ENCODE measurements at regions not wholly inside any gene's neighbourhood (a gene's known extent, or its start where the extent isn't known, plus 50 kb on each side); places are given as distances from the start of the nearest gene placed in this dataset.
A peak's percentile ranks its signal among the peaks of the same experiment; 100 is the strongest.

- no peak for DNase-seq (ENCODE audit: low spot score)
Measured at GRCh38 chr10:120641695-120642094, 184.7 kb downstream of the PLPP4 start.

DNA sequence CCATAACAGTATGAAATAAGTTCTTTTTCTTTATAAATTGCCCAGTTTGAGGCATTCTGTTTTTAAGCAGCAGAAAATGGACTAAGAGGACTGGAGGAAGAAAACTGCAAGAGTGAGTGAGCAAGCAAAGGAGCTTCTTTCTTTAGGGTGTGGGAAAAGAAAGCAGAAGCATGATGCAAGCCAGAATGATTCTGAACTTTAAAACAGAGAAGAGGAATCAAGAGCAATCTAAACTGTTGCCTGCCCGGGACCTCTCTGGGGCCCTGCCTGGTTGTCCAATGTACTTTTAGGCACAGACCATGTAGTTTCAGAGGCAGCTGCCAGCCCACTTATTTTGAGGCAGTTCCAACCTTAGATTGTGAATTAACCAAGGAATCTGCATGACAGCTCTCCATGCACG, 186.3 kb downstream of the PLPP4 start:
- DNase-seq (ENCODE audit: low spot score), result no peak

- DNase-seq (ENCODE audit: low spot score), result no peak
Measured at GRCh38 chr10:120644556-120645410, 187.8 kb downstream of the PLPP4 start.

DNA sequence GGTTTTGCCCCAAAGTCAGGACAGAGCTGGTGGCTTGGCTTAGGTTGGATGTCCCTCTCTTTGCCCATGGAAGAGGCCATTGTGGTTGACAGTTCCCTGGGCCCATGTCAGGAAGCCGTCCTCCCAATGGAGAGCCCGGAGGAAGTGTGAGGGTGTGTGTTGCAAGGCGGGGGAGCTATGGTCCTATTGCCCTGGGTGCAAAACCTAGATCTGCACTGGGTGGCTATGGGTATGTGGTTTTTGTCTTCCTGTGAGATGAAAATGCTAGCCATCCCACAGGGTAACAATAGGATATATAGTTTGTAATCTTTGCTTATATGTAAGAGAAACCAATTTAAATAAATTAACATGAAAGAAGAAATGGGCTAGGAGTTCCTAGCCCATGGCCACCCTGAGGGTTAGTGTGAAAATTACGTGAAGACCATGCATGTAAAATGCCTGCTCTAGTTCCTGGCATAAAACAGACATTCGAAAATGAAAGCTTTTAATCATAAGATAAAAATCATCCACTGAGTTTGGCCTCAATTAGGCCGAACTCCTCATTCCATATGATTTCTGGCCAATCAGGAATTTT, 189.2 kb downstream of the PLPP4 start:
- DNase-seq (ENCODE audit: low spot score), result no peak

GRCh38 chr10:120646738-120647456, 189.9 kb downstream of the PLPP4 start:
- DNase-seq (ENCODE audit: low spot score), result no peak

DNA sequence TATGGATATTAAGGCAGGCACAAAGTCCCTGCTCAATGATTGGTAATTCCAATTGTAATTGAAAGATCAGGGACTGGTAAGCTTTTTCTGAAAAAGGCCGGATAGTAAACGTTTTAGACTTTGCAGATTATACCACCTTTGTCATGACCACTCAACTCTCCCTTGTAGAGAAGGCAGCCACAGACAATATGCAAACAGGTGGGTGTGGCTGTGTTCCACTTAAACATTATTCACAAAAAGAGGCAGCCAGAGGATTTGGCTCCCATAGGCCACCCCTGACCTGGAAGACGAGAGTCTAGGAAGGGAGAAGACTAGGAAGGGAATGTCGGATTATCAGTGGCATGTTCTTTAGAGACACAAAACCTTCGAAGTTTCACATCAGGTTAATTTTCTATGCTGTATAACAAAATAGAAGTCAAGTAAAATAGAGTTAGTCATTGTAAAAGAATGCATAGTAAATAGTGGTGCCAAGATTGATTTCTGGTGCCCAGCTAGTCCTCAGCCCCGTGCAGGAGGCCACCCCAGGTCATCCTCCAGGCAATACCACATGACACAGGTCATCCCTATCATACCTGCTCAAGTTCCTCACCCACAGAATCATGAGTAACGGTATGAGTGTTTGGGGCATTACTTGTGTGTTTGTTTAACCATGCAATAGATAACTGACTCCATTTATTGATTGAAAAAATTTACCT, 193.8 kb downstream of the PLPP4 start:
- no peak for DNase-seq (ENCODE audit: low spot score)

GRCh38 chr10:120656107-120656506, 195.1 kb upstream of the WDR11 start:
- no peak for DNase-seq (ENCODE audit: low spot score)

DNA sequence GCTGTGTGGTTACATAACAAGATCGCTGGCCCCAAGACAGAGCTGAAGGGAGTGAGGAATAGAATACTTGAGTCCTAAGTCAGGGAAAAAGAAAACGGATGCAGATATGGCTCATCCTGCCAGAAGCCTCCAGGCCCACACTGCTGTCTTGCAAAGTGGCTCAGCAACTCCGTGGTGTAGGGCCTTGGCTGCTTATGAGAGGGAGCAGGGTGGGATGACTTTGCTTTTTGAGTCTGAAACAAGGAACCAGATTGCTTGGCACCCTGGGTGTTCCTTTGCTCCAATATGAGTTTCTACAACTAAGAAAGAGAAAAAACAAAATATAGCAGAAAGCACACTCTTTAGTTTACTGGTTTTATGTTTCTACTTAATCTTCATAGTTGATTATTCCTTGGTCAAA, 193.8 kb upstream of the WDR11 start:
- DNase-seq (ENCODE audit: low spot score), result no peak

DNA sequence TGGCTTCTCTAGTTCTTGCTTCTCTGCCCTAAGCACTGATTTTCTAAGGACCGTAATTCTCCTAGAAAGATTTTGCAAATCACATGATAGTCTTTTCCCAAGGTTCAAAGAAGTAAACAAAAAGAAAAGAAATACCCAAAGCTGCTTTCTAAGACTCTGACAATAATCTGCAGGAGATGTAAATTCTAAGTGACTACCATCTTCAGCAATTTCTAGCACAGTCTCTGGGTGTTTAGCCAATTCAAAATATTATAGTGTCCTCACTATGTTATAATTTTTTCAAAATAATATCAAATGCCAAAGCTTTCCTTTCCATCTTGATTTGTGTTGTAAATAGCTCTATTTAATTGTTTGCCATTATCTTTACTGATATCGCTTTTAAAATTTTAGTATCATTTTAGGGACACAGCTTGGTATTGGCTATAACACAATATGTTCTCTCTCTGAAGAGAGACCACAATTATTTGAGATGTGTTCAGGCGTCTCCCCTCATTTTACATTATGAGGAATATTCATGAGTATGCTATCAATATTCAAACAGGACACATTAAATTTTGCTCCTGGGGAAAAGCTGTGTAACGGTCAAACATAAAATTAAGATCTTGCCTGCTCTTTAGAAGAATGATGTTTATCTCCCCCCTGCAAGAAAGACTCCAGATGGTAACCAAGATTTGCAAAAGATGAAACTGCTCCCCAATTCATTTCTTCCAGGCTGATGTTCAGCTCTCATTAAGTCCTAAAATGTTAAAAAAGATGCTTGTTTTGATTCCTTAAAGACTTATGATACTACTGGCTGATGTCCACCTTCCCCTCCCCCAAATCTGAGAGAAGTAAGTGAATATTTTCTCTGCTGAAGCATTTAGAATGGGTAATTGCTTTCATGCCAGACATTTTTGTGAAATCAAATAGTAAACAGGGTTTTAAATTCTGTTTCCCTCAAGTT, 191.9 kb upstream of the WDR11 start:
- no peak for DNase-seq (ENCODE audit: low spot score)

DNA sequence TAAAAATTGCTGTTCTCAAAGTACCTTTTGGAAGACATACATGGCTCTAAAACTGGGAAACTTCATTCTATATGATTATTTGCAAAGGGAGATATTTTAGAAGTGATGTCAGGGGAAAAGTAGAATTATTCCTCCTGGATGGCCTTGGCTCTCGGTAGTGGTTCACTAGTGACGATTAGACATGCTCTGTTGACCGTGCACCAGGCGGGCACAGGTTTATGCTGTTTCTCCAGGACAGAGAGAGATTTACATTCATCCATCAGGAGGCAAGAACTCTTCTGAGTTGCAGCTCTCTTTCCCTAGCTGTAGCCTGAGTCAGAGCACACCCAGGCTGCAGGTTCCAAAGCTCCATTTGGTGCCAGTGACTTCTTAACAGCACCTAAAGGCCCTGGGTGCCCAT, 184.9 kb upstream of the WDR11 start:
- no peak for DNase-seq (ENCODE audit: low spot score)

DNA sequence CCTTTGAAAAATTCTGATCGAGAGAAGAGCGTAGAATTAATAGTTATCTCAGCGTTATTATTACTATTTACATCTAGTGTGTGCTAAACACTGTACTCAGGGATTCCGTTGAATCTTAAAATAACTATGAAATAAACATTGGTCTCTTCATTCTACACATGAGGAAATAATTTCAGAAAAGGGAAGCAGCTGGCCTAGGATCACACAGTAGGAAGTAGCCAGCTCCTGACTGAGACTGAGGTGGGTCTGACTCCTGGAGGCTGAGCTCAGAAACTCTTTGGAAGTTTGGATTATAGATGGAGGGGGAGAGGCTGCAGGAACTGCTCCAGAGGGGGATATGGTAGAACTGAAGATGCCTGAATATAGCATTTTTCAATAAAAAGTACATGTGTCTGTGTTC, 183.9 kb upstream of the WDR11 start:
- DNase-seq (ENCODE audit: low spot score), result no peak

- no peak for DNase-seq (ENCODE audit: low spot score)
Measured at GRCh38 chr10:120671491-120671890, 179.7 kb upstream of the WDR11 start.

DNA sequence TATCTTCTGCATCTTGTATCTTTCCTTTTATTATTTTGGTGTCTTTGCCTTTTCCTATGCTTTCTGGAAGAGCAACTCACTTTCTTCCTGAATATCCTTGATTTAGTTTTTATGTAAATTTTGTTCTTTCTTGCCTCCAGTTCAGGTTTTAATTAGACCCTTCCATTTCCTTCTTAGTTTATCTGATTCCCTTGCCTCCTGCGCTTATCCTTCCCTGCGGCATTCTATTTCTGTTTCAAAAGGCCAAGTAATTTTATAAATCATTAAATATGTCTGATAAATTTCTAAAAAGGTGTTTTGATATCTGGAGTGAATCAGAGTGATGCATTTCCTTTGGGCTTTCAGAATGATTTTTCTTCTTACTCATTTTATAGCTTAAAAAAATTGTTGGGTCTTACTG, 167.7 kb upstream of the WDR11 start:
- no peak for DNase-seq (ENCODE audit: low spot score)

DNA sequence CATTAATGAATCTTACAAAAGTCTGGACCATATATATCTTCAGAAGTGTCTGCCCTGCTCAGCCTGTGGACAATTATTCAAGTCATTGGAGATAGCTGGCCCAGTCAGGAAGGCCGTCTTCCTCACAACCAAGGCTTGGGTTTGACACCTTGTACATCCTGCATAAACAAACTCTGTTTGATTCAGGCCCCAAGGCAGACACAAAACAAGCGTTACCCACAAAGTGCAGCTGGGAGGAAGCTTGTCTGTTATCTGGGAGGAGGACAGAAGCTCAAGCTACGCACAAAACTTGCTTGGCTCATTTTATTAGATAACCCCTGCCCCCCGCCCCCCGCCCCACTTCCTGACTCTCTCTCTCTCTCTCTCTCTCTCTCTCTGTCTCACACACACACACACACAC, 166.9 kb upstream of the WDR11 start:
- DNase-seq (ENCODE audit: low spot score), result no peak

DNA sequence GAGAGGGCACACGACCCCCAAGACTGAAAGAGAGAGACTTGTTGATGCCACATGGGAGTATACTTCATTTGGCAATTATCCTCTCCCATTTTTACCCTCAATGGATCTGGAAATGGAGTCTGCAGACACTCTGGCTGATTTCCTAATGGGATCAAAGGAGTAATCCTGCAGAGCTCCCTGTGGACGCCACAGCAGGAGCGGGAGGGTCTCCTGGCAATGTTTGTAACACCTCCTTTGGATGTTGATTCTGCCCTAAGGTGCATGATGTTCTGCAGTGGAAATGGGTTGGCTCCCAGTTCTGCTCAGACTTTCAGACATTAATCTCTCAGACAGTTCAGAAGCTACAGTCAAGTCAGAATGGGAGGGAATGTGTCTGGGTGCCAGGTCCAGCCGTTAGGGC, 166.0 kb upstream of the WDR11 start:
- DNase-seq (ENCODE audit: low spot score), result no peak

GRCh38 chr10:120688928-120689327, 162.2 kb upstream of the WDR11 start:
- DNase-seq (ENCODE audit: low spot score), result no peak

- peak; percentile 42 for DNase-seq (ENCODE audit: low spot score)
Measured at GRCh38 chr10:120689777-120690529, 161.2 kb upstream of the WDR11 start.

GRCh38 chr10:120691625-120692024, 159.5 kb upstream of the WDR11 start:
- DNase-seq (ENCODE audit: low spot score), result no peak

- no peak for DNase-seq (ENCODE audit: low spot score)
Measured at GRCh38 chr10:120700426-120700825, 150.7 kb upstream of the WDR11 start.

- no peak for DNase-seq (ENCODE audit: low spot score)
Measured at GRCh38 chr10:120701381-120701780, 149.8 kb upstream of the WDR11 start.

DNA sequence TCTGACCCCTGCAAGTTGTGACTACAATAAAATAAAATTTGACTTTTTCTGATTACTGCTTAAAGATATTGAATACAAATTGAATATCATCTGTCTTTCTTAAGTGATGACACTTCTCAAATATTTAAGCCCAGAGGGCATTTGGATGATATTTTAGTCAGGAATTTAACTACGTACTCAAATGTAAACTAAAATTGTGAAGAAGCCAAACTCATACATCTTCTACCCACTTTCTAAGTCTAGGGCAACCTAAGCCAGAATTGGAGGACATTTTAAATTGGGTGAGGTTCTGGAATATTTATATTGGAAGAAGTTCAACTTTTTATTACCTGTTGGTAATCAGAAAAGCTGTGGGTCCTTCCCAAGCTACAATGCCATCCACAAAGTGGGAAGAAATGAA, 149.1 kb upstream of the WDR11 start:
- DNase-seq (ENCODE audit: low spot score), result no peak
